Activated CD4-positive, CD25-positive, alpha-beta regulatory T cell treated with anti-CD3 and anti-CD28 coated beads, Interleukin-2, amount 50 U/mL, for 16 hours (primary cell): ENCODE measurements at regions not wholly inside any gene's neighbourhood (a gene's known extent, or its start where the extent isn't known, plus 50 kb on each side); places are given as distances from the start of the nearest gene placed in this dataset.

ENCODE experiments used
- DNase-seq: peaks from one replicate; pipeline ENCODE4 v3.0.0-alpha.2; 2020; ENCODE audit warnings: low read depth, low spot score

DNA sequence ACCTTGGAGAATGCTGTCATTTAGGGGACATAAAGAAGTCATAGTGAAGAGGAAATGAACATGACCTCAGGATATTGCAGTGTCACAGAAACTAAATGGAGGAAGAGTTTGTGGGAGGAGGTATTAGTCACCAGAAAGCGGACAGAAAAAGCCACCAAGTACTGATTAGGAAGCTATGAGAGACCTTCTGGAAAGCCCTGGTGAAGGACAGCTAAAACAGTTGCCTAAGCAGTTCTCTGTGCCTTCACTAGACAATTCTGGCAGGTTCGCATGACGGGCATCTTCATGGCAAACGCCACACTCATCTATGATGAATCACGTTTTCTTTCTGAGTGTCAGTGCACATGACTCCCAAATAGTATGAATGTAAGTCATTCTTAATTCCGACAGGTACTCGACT is 325.8 kb downstream of the C11orf87 start:
- DNase-seq = no peak

DNA sequence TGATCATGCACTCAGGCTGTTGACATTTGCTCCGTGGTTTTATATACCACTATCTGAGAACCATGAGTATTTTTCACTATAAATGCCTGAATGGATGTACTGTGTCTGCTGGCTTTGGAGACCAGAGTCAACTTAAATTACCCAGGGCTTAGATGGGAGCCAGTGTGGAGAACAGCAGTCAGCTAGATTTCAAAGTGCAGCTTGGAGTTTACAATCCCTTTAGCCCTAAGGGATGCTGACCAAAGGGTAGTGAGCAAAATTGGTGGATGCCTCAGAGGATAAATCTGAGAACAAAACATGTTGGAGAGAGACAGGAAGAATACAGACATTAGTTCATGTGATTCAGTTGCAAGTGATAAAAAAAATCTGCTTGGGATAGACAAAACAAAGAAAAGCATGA is 327.5 kb downstream of the C11orf87 start:
- DNase-seq = no peak

DNA sequence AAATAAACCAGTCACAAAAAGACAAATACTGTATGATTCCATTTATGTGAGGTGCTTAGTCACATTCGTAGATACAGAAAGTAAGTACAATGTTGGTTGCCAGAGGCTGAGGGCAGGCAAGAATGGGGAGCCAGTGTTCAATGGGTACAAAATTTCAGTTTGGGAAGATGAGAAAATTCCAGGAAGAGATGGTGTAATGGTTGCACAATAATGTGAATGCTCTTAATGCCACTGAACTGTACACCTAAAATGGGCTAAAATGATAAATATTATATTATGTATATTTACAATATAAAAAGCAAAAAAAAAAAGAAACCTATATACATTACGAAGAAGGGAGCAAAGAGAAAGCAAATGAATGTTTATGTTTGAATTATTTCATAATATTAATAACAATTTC is 329.0 kb downstream of the C11orf87 start:
- DNase-seq = no peak

DNA sequence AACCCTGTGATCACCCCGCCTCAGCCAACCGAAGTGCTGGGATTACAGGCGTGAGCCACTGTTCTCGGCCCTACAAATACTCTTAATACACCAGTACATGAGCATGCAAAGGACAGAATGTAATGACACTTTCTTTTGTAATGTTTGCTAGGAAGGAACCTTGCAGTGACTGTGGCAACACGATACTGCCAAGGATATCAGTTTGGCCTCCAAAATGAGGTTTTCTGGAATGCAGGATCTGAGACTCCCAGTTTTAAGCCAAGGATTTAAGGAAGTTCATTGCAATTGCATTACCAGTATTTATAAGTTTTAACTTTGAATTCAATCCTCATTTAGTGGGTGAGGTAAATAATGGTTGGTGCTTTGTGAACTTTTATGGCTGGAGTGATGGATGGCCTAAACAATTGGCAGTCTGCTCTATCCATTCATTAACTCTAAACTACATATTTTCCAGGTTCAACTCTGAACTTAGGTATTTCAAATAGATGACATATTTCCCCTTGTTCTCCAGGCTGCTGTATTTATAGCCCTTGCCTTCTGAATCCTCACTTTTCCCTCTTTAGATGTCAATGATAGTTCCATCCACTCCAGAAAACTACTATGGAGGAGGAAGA is 330.3 kb downstream of the C11orf87 start:
- DNase-seq = no peak

DNA sequence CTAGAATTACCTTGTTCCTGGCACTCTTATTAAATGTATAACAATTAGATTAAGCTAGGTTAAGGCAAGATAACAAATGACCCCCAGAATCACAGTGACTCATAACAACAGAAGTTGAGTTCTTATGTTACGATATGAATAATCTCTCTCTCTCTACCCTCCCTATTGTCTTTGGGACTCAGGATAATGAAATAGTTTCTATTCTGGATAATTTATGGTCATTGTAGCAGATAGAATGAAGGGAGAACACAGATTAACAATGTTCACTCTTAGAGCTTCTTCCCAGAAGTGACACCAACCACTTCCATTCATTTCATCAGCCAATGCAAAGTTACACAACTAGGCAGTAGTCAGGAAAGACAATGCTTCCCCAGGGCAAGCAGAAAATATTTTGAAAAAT is 334.5 kb downstream of the C11orf87 start:
- DNase-seq = no peak

DNA sequence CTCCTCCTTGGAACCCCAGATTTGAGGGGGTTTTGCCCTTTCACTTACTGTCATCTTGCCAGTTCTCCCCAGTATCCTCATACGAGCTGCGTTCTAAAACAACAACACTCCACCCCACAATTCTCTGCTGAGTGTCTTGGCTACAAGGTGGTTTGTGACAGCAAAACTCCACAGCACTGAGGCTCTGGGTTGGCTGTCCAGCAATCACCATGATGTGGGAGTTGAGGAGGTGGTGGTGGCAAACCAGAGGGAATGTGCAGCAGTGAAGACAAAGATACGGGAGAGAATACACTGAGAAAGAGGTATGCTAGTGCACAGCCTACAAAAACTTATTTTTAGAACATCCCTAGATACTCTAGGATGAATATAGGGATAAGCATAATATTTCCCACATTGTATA is 335.0 kb downstream of the C11orf87 start:
- no peak for DNase-seq

DNA sequence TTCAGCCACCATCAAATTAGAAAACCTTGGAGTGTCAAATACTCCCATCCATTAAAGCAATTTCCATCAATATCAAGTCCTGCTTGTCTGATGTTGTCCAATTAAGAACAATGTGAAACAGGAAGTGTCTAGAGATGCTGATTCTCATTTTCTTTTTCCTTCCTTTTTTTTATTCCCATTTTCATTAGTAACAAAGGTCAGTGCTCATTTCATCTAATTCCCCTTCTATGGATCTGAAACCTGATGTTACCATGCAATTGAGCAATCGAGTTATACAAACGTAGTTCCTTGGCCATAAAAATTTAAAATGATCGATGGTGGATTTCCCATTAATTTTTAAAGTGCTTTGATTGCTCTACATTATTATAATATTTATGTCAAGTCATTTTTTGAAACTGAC is 330.6 kb upstream of the ZC3H12C start:
- DNase-seq = no peak

DNA sequence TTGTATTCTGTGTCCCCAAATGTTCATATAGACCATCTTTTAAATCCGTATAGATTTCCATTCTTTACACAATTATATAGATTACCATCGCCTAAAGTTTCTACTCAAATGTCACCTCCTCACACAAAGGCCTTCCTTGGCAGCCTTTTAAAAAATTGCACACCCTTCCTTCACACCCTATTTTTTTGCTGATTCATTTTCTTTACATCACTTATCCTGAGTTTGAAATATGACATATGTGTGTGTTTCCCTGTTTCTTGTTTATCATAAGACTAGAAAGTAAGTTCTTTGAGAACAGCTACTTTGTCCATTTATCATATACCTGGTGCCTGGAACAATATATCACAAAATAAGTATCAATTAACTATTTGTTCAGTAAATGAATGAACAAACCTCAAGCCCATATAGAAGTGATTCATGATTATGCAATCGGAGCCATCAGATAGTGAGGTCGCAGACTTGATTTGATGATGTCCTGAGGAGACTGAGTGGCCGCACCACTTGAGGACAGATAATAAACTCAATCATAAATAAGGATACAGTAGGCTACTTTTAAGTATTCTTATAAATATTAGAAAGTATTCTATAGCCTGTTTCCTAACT is 327.4 kb upstream of the ZC3H12C start:
- no peak for DNase-seq

DNA sequence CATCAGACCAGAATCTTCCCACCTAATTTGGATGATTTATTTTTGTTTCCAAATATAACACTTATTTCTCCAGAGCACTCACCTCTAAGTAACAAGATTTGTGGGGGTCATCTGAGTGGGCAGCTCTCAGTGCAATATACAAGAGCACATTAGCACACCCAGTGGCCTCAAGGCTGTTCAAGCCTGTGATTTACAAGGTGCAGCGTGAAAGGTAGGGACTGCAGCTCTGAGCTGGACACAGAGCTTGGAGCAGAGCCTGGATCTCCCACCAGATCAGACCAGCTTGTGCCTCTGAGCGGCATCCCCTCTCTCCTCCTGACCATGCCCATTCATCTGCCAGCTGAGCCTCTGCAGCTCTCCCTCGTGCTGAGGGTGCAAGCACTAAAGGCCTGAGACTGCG is 323.3 kb upstream of the ZC3H12C start:
- DNase-seq = no peak

DNA sequence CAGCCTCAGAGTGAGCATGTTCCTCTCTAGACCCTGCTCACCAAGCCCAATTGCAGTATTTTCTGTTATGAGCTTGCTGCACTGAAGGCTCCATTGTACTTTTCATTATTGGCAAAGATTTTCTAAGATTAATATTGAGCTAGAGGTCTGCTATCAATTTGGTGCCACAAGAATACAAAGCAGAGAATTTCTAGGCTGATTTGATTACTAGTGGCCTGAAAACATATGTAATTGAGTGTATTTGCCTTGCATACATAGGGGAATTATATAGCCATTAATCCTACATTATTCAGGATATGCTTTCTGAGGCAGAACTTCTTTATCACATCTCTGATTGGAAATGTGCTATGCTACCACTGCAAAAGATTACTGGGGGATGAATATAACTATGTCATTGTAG is 322.9 kb upstream of the ZC3H12C start:
- no peak for DNase-seq

DNA sequence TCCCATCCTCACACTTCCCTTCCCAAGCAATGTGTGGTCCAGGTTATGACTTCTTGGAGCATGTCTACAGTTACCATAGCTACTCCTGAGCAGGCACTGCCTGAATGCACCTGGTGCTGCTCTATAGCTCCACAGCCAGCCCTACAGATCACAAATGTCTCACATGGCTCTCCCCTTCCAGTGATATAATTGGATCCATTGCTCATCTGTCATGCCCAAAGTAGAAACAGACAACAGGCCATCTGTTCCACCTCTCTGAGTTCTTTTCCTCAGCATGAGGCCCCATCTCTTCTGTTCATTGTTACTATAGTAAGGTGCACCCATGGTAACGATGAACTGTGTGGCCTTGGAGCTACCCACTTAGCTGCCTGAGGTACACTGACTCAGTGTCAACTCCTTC is 320.3 kb upstream of the ZC3H12C start:
- no peak for DNase-seq

DNA sequence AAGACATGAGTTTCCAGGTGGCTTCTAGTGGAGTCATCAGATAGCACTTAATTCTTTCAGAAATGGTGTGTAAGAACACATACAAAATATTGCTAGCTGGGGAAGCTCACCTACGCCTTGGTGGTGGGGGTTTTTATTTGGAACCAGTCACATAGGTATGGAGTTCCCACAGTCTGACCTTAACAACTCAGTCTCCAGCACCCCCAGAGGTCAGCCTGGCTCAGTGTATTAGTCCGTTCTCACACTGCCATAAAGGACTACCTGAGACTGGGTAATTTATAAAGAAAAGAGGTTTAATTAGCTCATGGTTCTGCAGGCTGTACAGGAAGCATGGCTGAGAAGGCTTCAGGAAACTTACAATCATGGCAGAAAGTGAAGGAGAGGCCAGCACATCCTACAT is 317.5 kb upstream of the ZC3H12C start:
- DNase-seq = no peak

DNA sequence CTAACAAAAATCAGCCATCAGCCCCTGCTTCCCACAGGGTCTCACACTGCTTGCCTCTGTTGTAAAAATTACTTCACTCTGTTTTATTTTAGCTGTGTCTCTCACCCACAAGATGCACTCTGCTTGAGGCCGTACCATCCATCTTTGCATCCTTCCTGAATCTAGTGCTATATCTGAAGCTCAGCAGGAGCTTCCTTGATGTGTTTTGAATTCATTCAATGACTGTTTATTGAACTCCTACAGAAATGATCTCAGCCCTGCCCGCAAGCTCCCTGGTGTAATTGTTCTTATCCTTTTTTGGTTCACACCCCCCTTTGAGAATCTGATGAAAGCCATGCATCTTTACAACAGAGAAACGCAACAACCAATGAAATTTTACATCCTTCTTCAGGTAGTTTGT is 310.2 kb upstream of the ZC3H12C start:
- DNase-seq = no peak

DNA sequence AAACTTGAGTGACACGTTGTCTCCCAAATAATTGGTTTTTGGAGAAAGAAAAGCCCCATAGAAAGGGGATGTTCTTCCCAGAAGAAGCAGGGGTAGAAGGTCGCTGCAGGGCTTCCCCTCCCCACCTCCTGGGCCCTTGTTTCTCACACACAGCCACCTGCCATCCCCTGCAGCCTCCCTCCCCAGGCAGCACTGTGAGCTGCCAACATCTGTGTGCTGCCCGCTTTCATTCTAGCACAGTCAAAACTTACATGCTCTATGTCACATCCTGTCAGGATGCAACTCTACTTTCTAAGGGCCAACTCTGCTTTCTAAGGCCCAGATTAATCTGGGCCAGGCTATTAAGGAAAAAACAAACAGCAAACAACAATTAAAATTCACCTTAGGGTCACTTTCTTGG is 309.4 kb upstream of the ZC3H12C start:
- no peak for DNase-seq

DNA sequence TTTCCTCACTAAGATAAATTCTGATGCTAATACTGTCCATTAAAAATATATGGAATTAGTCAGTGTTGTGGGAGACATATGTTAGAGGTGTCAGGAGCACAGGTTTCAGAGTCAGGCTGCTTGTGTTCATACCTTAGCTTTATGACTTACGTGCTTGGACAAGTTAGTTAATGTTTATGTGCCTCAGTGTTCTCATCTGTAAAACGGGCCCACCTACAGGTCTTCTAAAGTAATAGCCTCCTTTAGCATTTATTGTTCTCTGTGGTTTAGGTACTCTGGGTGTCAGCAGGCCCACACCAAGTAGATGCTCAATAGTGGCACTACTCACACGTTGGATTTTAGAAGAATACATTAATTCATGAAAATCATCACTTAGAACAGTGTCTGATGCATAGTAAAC is 308.7 kb upstream of the ZC3H12C start:
- no peak for DNase-seq

DNA sequence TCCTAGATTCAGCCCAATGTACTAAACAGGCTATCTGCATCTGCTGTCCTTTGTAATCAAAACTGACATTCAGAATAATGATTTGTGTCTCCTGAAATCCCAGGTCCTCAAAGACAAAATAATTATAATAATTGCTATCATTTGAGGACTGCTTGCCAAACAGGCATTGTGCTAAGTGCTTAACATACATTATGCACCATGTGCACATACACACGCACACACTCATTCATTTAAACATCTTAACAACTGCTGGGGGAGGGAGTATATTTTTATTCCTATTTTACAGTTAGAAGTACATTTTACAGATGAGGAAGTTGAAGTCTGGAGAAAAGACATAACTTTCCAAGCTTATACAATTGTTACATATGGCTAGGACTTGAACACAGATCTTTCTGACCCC is 308.0 kb upstream of the ZC3H12C start:
- DNase-seq = no peak

DNA sequence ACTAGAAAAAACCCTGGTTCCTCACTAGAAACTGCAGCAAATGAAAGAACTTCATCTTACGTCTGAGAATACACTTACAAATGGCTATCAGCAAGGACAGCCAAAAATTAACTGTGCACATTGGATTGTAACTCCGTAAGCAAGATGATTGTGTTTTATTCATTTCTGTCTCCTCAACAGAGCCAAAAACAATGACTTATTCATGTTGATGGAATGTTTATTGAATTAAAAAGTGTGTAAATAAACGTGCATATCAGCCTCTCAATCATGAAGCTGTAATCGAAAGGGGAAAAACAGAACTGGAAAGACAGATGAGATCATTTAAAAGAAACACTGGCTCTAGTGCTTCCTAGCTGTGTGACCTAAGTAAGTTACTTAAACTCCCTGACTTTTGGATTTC is 307.5 kb upstream of the ZC3H12C start:
- DNase-seq = no peak

DNA sequence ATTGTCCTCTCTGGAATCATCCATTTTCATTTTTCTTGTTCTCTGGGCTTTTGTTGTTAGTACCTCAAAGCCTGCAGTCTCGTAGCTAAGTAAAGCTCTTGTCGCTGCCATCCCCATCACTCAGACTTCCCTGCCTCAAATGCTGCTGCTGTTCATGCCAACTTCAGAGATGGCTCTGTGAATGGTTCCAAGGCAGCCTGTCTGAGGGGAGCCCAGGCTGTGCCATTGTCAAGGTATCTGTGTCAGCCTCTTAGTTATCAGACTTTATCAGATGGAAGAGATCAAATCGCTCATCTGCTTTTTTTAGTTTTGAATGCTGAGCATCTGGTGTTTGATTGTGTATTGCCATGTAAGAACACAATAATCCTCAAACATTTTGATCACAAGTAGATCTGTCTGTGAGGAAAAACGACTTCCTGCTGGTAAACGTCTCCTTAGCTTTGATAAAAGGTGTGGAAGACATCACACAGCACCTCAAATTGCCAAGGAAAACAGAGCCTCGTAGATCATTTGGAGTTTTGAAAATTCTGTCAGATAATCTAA is 304.2 kb upstream of the ZC3H12C start:
- DNase-seq = no peak

DNA sequence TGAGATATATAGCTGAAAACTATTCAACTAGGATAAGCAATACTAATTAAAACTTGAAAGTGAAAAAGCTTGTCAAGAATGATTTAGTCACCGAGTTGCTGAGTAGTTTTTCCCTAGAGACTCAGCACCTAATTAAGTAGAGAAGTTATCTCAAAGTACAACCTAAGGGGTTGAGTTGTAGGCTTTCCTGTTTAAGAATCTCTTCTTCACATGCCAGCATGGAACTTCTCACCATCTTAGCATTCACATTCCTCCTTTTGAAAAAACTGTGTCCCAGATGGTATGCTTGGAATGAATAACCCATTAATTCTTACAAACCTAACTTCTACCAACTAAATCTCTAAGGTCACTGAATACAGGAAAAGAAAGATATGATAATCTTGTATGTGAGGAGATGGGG is 303.3 kb upstream of the ZC3H12C start:
- no peak for DNase-seq

DNA sequence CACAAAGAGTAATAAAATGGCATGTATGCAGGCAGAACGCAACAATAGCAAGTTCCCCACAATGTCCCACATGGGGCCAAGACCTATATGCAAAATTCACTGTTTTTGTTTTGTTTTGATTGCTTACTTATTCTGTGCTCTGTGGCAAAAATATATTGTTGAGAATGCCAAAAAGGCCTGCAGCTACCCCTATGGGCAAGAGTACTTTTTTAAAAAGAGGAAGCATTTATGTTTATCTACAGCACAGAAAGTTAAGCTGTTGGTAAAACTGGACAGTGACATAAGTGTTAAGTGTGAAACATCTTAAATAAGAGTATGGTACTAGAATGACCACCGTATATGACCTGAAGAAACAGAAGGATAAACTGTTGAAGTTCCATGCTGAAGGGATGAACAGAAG is 301.9 kb upstream of the ZC3H12C start:
- DNase-seq = no peak

DNA sequence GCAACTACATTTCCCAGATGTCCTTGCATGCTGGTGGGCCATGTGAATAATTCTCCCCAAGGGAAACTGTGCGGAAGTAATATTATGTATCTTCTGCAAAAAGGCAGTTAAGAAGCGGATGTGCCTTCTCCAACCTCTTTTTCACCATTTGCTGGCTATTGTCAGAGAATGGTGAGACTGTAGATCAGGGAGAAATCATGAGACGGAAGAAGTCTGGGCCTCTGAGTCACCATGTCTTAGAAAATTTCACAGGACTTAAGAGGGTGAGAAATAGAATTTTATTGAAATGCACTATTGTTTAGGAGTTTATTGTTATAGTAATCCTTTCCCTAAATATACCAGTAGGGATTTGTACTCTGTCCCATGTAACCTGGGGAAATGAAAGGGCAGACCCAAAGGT is 298.7 kb upstream of the ZC3H12C start:
- DNase-seq = no peak

DNA sequence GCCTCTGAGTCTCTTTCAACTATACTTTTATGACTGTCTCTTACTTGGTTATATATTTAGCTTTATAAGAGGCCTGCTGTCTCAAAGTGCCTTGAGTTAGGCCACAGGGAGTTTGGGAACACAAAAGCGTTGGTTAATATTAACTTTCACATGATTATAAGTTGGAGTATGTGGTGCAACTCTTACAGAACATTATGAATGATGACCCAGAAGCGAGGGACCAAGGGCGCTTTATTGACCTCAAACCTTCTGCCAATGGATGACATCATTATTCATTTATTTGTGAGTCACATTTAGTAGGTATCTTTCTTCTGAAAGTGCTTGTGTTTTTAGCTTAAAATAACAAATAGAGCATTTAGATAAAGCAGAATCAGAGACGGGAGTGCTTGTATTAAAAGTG is 298.0 kb upstream of the ZC3H12C start:
- no peak for DNase-seq

DNA sequence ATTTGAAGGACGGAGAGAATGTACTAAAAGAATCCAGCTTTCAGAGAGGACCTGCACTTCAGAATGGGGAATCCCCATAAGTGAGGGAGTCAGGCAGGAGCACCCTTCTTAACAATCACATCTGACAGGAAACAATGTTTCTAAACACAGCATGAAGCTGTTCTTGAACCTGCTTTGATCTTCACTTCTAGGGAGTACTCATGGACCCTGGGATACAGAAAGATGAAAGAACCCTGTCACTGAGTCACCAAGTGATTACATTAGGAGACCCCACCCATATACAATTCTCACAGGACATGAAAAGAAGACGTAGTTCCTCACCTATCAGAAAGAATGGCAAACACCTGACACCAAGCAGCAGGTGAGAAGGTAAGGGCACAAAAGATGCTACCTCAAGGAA is 296.9 kb upstream of the ZC3H12C start:
- no peak for DNase-seq

DNA sequence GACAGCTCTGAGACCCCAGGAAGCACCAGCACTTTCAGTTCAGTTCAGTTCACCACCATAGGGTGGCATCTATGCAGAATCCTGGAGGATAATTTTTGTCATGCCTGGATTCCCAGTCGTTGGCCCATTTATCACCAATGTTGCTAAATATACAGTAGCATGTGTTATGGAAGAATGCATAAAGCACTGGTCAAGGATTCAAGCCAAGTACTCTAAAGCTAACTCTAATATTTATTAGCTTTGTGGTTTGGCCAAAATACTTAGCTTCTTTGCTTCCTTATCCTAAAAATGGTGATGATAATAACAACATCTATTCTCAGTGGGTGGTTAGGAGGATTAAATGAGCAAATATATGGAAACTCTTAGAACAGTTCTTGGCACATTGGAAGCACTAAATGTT is 294.7 kb upstream of the ZC3H12C start:
- no peak for DNase-seq
